Uterus (tissue), 3 donors: ENCODE measurements at regions not wholly inside any gene's neighbourhood (a gene's known extent, or its start where the extent isn't known, plus 50 kb on each side); places are given as distances from the start of the nearest gene placed in this dataset.

Experiments used
- DNase-seq, 2 donors: peaks; one replicate each; pipeline ENCODE4 v3.0.0-alpha.2; 2019 to 2020
- H3K27ac ChIP-seq, 2 donors: fragments of 200-600 bp; sonication (generic); 1 replicate in 1 of 2; 2 replicates in 1 of 2; pipeline ENCODE4 v1.5.1; 2016 to 2018
- H3K27me3 ChIP-seq, 2 donors: fragments of 200-600 bp; sonication (generic); one replicate each; pipeline ENCODE4 v1.5.1; 2018 to 2019; ENCODE audit warnings: control low read depth in 1 of 2
- H3K36me3 ChIP-seq, 2 donors: fragments of 200-600 bp; sonication (generic); one replicate each; pipeline ENCODE4 v1.5.1; 2019; ENCODE audit warnings: control low read depth in 1 of 2
- H3K4me1 ChIP-seq, 2 donors: fragments of 200-600 bp; sonication (generic); one replicate each; pipeline ENCODE4 v1.5.1; 2018 to 2019; ENCODE audit warnings: control low read depth in 1 of 2
- H3K4me3 ChIP-seq, 2 donors: fragments of 200-600 bp; sonication (generic); 1 replicate in 1 of 2; 2 replicates in 1 of 2; pipeline ENCODE4 v1.5.1; 2018 to 2019; ENCODE audit warnings: mild to moderate bottlenecking in 1 of 2
- H3K9me3 ChIP-seq, 2 donors: fragments of 200-600 bp; sonication (generic); one replicate each; pipeline ENCODE4 v1.5.1; 2019; ENCODE audit warnings: control low read depth in 1 of 2
- CTCF ChIP-seq, 4 experiments: fragments of 200-600 bp in 2 of 4; fragments of 450-650 bp in 2 of 4; sonication (generic) in 2 of 4; IDR thresholded peaks; one replicate each; pipeline ENCODE4 v1.5.1; 2016 to 2019; ENCODE audit warnings: antibody characterized with exemption in 4 of 4, mild to moderate bottlenecking in 2 of 4, moderate library complexity in 1 of 4
- POLR2A ChIP-seq, 2 donors: fragments of 450-650 bp; IDR thresholded peaks; one replicate each; pipeline ENCODE4 v1.6.1; 2016; ENCODE audit warnings: antibody characterized with exemption in 2 of 2, mild to moderate bottlenecking in 1 of 2, moderate library complexity in 1 of 2
- intact Hi-C: fragments of 100-400 bp; cut with DNase I; formaldehyde crosslinking; loops from one replicate; pipeline ENCODE4 v1.15.1; 2023; ENCODE audit warnings: low total_unique reads
- donor health status: DM: yes; HTN: yes; CAD: no.

- no peaks in the 10 kb centered on the region for H3K9me3 ChIP-seq
- no peaks in the 10 kb centered on the region for H3K27me3 ChIP-seq
- H3K4me3 ChIP-seq, result no peak overlapping the region
- H3K36me3 ChIP-seq, result no peaks in the 10 kb centered on the region
- TF ChIP-seq POLR2A (IDR thresholded peaks at IDR 0.05) (no peak), CTCF (IDR thresholded peaks at IDR 0.05) (no peak)
- H3K27ac ChIP-seq, result no peak overlapping the region
- peaks cover 0 to 4% of the 10 kb centered on the region in 2 donors for H3K4me1 ChIP-seq
- intact Hi-C loops, result no loop called here
- no peak for DNase-seq
These were observed 121.9 kb upstream of the RET start for GRCh38 chr10:42954766-42955492.

- TF ChIP-seq CTCF (IDR thresholded peaks at IDR 0.05) (no peak), POLR2A (IDR thresholded peaks at IDR 0.05) (no peak)
- no peaks in the 10 kb centered on the region for H3K27me3 ChIP-seq
- no peaks in the 10 kb centered on the region for H3K9me3 ChIP-seq
- intact Hi-C loops, result no loop called here
- peaks cover 0 to 4% of the 10 kb centered on the region in 2 donors for H3K4me1 ChIP-seq
- no peak overlapping the region for H3K27ac ChIP-seq
- no peaks in the 10 kb centered on the region for H3K36me3 ChIP-seq
- no peak overlapping the region for H3K4me3 ChIP-seq
- DNase-seq, result no peak
These were observed 121.4 kb upstream of the RET start for GRCh38 chr10:42955493-42955889.

GRCh38 chr10:42956045-42956444 is 120.8 kb upstream of the RET start:
- no peaks in the 10 kb centered on the region for H3K36me3 ChIP-seq
- no peak overlapping the region for H3K27ac ChIP-seq
- no peak for TF ChIP-seq CTCF (IDR thresholded peaks at IDR 0.05)
- TF ChIP-seq POLR2A (IDR thresholded peaks at IDR 0.05), result no peak
- H3K27me3 ChIP-seq, result no peaks in the 10 kb centered on the region
- intact Hi-C loops, result no loop called here
- no peak for DNase-seq
- H3K4me3 ChIP-seq, result no peak overlapping the region
- no peaks in the 10 kb centered on the region for H3K9me3 ChIP-seq
- H3K4me1 ChIP-seq, result peaks cover 0 to 4% of the 10 kb centered on the region in 2 donors

GRCh38 chr10:42958142-42958868 is 118.6 kb upstream of the RET start:
- no peak for TF ChIP-seq POLR2A (IDR thresholded peaks at IDR 0.05)
- no peak for TF ChIP-seq CTCF (IDR thresholded peaks at IDR 0.05)
- DNase-seq, result no peak

GRCh38 chr10:42959833-42960232 is 117.0 kb upstream of the RET start:
- Histone ChIP-seq H3K27ac (no peak overlapping the region), H3K4me1 (no peaks in the 10 kb centered on the region), H3K4me3 (no peak overlapping the region), H3K27me3 (no peaks in the 10 kb centered on the region), H3K9me3 (no peaks in the 10 kb centered on the region), H3K36me3 (no peaks in the 10 kb centered on the region)
- no peak for DNase-seq
- intact Hi-C loops, result no loop called here
- TF ChIP-seq POLR2A (IDR thresholded peaks at IDR 0.05) (no peak), CTCF (IDR thresholded peaks at IDR 0.05) (no peak)

More at GRCh38 chr10:42958142-42958868, 118.6 kb upstream of the RET start:
- no peaks in the 10 kb centered on the region for H3K27me3 ChIP-seq
- H3K4me3 ChIP-seq, result no peak overlapping the region
- no peaks in the 10 kb centered on the region for H3K9me3 ChIP-seq
- intact Hi-C loops, result no loop called here
- H3K4me1 ChIP-seq, result no peaks in the 10 kb centered on the region
- H3K36me3 ChIP-seq, result no peaks in the 10 kb centered on the region
- H3K27ac ChIP-seq, result no peak overlapping the region
